ENCODE measurements at regions not wholly inside any gene's neighbourhood (a gene's known extent, or its start where the extent isn't known, plus 50 kb on each side); places are given as distances from the start of the nearest gene placed in this dataset.

- TF ChIP-seq CTCF (conservative IDR thresholded peaks at IDR 0.05 in 1 of 2, IDR thresholded peaks at IDR 0.05 in 1 of 2; ENCODE audit: extremely low read depth in 1 of 2, insufficient read depth in 1 of 2, low read depth in 1 of 2, low read length in 2 of 2) (no peak), EZH2 (IDR thresholded peaks at IDR 0.05; ENCODE audit: borderline replicate concordance, low read length) (no peak)
Measured at GRCh38 chr10:128914681-128915080, 552.4 kb upstream of the MGMT start.

Data from mammary epithelial cell (primary cell).